GM23338 (cell line): ENCODE measurements at regions not wholly inside any gene's neighbourhood (a gene's known extent, or its start where the extent isn't known, plus 50 kb on each side); places are given as distances from the start of the nearest gene placed in this dataset.

Experiments used
- ATAC-seq: fragments of 200-7000 bp; cut with Tn5 transposase; 3 replicates; pipeline ENCODE4 v1.9.1; 2020
- DNase-seq: peaks from one replicate; pipeline ENCODE4 v3.0.0-alpha.2; 2015; ENCODE audit warnings: low spot score
- H2AFZ ChIP-seq: fragments of 200-600 bp; sonication (generic); 2 replicates; pipeline ENCODE4 v1.8.0; 2016; ENCODE audit warnings: antibody characterized with exemption, mild to moderate bottlenecking, moderate library complexity
- H3F3A ChIP-seq: fragments of 200-600 bp; sonication (generic); replicated peaks from 2 replicates; pipeline ENCODE4 v1.8.0; 2017; ENCODE audit warnings: antibody characterized with exemption, mixed run types, low read depth
- H3K27ac ChIP-seq: fragments of 200-600 bp; sonication (generic); 2 replicates; pipeline ENCODE4 v1.6.1; 2016; ENCODE audit warnings: low read depth
- H3K27me3 ChIP-seq: fragments of 200-600 bp; sonication (generic); 2 replicates; pipeline ENCODE4 v1.8.0; 2016; ENCODE audit warnings: mild to moderate bottlenecking, mixed run types, moderate library complexity; ENCODE audit not compliant: insufficient read depth
- H3K36me3 ChIP-seq: fragments of 200-600 bp; sonication (generic); 2 replicates; pipeline ENCODE4 v1.8.0; 2016; ENCODE audit warnings: mild to moderate bottlenecking; ENCODE audit not compliant: insufficient read depth
- H3K4me1 ChIP-seq: fragments of 200-600 bp; sonication (generic); 2 replicates; pipeline ENCODE4 v1.8.0; 2016; ENCODE audit warnings: mild to moderate bottlenecking, moderate library complexity; ENCODE audit not compliant: insufficient read depth
- H3K4me2 ChIP-seq: fragments of 200-600 bp; sonication (generic); 2 replicates; pipeline ENCODE4 v1.7.1; 2017; ENCODE audit warnings: mixed run types
- H3K4me3 ChIP-seq: fragments of 200-600 bp; sonication (generic); 2 replicates; pipeline ENCODE4 v1.6.1; 2016; ENCODE audit warnings: mixed run types
- H3K79me2 ChIP-seq: fragments of 200-600 bp; sonication (generic); replicated peaks from 2 replicates; pipeline ENCODE4 v1.8.0; 2017; ENCODE audit warnings: mild to moderate bottlenecking; ENCODE audit not compliant: insufficient read depth
- H3K9me2 ChIP-seq: fragments of 200-600 bp; sonication (generic); 2 replicates; pipeline ENCODE4 v1.8.0; 2017; ENCODE audit not compliant: insufficient read depth
- H4K20me1 ChIP-seq: fragments of 200-600 bp; sonication (generic); replicated peaks from 2 replicates; pipeline ENCODE4 v1.8.0; 2017; ENCODE audit warnings: mild to moderate bottlenecking; ENCODE audit not compliant: insufficient read depth
- H3K27ac Mint-ChIP-seq: 2 replicates; pipeline ENCODE4 v1.8.0; 2020; ENCODE audit warnings: inconsistent platforms, mild to moderate bottlenecking, moderate library complexity, mixed read lengths
- H3K27me3 Mint-ChIP-seq: 3 replicates; pipeline ENCODE4 v1.8.0; 2022; ENCODE audit warnings: low read depth, mild to moderate bottlenecking, moderate library complexity, mixed read lengths, inconsistent platforms; ENCODE audit not compliant: insufficient read depth, poor library complexity
- H3K36me3 Mint-ChIP-seq: 3 replicates; pipeline ENCODE4 v1.8.0; 2021; ENCODE audit warnings: low read depth, mild to moderate bottlenecking, inconsistent platforms, moderate library complexity, mixed read lengths
- H3K4me1 Mint-ChIP-seq: 3 replicates; pipeline ENCODE4 v1.8.0; 2020; ENCODE audit warnings: mild to moderate bottlenecking, inconsistent platforms, mixed read lengths
- H3K4me3 Mint-ChIP-seq: 3 replicates; pipeline ENCODE4 v1.8.0; 2021; ENCODE audit warnings: moderate library complexity, mild to moderate bottlenecking, inconsistent platforms, mixed read lengths
- H3K9me3 Mint-ChIP-seq: 3 replicates; pipeline ENCODE4 v1.8.0; 2020; ENCODE audit warnings: moderate library complexity, mild to moderate bottlenecking, inconsistent platforms, mixed read lengths
- CREB1 ChIP-seq: fragments of 250-450 bp; sonication (Bioruptor Pico); IDR thresholded peaks from 2 replicates; pipeline ENCODE4 v1.5.0; 2020; ENCODE audit warnings: low read depth, mild to moderate bottlenecking, moderate library complexity
- ETS1 ChIP-seq: IDR thresholded peaks from 2 replicates; pipeline ENCODE4 v1.6.1; 2016; ENCODE audit warnings: antibody characterized with exemption
- EZH2 ChIP-seq: fragments of 200-600 bp; sonication (generic); IDR thresholded peaks from one replicate; pipeline ENCODE4 v1.8.0; 2017; ENCODE audit warnings: antibody characterized with exemption, mild to moderate bottlenecking, low read depth; ENCODE audit not compliant: unreplicated experiment
- EZH2phosphoT487 ChIP-seq: fragments of 200-600 bp; sonication (generic); IDR thresholded peaks from one replicate; pipeline ENCODE4 v1.8.1; 2018; ENCODE audit warnings: antibody characterized with exemption; ENCODE audit not compliant: unreplicated experiment
- JUNB ChIP-seq: IDR thresholded peaks from one replicate; pipeline ENCODE4 v1.6.1; 2016; ENCODE audit warnings: antibody characterized with exemption; ENCODE audit not compliant: unreplicated experiment
- NANOG ChIP-seq: IDR thresholded peaks from 2 replicates; pipeline ENCODE4 v1.6.1; 2016; ENCODE audit warnings: antibody characterized with exemption, borderline replicate concordance
- STAT1 ChIP-seq: IDR thresholded peaks from one replicate; pipeline ENCODE4 v1.6.1; 2016; ENCODE audit warnings: antibody characterized with exemption; ENCODE audit not compliant: unreplicated experiment
- ZNF331 ChIP-seq: fragments of 250-450 bp; sonication (Bioruptor Pico); IDR thresholded peaks from 2 replicates; pipeline ENCODE4 v1.5.0; 2020; ENCODE audit warnings: low read depth, mild to moderate bottlenecking, moderate library complexity
- TF ChIP-seq, protein P1 (sequence below): fragments of 250-450 bp; sonication (Bioruptor Pico); IDR thresholded peaks from 2 replicates; pipeline ENCODE4 v1.5.0; 2020; ENCODE audit warnings: mild to moderate bottlenecking, moderate library complexity
- TF ChIP-seq, protein P2 (sequence below): IDR thresholded peaks from one replicate; pipeline ENCODE4 v1.6.1; 2018; ENCODE audit warnings: antibody characterized with exemption; ENCODE audit not compliant: unreplicated experiment

GRCh38 chr12:24378548-24379407 lies 429.3 kb upstream of the SOX5 start (continued):
- TF ChIP-seq, protein P1, sequence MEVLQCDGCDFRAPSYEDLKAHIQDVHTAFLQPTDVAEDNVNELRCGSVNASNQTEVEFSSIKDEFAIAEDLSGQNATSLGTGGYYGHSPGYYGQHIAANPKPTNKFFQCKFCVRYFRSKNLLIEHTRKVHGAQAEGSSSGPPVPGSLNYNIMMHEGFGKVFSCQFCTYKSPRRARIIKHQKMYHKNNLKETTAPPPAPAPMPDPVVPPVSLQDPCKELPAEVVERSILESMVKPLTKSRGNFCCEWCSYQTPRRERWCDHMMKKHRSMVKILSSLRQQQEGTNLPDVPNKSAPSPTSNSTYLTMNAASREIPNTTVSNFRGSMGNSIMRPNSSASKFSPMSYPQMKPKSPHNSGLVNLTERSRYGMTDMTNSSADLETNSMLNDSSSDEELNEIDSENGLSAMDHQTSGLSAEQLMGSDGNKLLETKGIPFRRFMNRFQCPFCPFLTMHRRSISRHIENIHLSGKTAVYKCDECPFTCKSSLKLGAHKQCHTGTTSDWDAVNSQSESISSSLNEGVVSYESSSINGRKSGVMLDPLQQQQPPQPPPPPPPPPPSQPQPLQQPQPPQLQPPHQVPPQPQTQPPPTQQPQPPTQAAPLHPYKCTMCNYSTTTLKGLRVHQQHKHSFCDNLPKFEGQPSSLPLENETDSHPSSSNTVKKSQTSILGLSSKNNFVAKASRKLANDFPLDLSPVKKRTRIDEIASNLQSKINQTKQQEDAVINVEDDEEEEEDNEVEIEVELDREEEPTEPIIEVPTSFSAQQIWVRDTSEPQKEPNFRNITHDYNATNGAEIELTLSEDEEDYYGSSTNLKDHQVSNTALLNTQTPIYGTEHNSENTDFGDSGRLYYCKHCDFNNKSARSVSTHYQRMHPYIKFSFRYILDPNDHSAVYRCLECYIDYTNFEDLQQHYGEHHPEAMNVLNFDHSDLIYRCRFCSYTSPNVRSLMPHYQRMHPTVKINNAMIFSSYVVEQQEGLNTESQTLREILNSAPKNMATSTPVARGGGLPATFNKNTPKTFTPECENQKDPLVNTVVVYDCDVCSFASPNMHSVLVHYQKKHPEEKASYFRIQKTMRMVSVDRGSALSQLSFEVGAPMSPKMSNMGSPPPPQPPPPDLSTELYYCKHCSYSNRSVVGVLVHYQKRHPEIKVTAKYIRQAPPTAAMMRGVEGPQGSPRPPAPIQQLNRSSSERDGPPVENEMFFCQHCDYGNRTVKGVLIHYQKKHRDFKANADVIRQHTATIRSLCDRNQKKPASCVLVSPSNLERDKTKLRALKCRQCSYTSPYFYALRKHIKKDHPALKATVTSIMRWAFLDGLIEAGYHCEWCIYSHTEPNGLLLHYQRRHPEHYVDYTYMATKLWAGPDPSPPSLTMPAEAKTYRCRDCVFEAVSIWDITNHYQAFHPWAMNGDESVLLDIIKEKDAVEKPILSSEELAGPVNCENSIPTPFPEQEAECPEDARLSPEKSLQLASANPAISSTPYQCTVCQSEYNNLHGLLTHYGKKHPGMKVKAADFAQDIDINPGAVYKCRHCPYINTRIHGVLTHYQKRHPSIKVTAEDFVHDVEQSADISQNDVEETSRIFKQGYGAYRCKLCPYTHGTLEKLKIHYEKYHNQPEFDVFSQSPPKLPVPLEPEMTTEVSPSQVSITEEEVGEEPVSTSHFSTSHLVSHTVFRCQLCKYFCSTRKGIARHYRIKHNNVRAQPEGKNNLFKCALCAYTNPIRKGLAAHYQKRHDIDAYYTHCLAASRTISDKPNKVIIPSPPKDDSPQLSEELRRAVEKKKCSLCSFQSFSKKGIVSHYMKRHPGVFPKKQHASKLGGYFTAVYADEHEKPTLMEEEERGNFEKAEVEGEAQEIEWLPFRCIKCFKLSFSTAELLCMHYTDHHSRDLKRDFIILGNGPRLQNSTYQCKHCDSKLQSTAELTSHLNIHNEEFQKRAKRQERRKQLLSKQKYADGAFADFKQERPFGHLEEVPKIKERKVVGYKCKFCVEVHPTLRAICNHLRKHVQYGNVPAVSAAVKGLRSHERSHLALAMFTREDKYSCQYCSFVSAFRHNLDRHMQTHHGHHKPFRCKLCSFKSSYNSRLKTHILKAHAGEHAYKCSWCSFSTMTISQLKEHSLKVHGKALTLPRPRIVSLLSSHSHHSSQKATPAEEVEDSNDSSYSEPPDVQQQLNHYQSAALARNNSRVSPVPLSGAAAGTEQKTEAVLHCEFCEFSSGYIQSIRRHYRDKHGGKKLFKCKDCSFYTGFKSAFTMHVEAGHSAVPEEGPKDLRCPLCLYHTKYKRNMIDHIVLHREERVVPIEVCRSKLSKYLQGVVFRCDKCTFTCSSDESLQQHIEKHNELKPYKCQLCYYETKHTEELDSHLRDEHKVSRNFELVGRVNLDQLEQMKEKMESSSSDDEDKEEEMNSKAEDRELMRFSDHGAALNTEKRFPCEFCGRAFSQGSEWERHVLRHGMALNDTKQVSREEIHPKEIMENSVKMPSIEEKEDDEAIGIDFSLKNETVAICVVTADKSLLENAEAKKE (CRISPR knock-in tag), result no peak
- TF ChIP-seq ZNF331 (CRISPR knock-in tag) (no peak), ETS1 (no peak), STAT1 (no peak), JUNB (no peak), EZH2phosphoT487 (no peak), EZH2 (no peak)

DNA sequence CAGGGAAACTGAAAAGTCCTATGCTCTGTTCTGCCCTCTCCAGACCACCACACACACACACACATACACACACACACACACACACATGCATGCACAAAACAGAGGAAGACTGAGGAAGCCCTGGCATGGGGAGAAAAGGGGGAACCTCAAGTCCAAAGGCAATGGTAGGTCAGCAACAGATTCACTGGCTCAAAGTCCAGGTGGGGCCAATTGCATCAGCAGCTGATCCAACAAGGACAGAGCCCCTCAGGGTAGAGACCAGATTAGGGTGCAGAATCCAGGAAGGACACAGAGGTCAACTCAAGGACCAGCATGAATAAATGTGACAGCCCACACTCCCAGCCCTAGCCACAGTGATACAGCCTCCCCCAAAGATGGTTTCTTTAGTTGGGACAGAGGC lies 425.0 kb upstream of the SOX5 start:
- H3K36me3 Mint-ChIP-seq, result no peaks in the 10 kb centered on the region
- Histone ChIP-seq H3K36me3 (no peaks in the 10 kb centered on the region), H3K4me1 (peaks cover 23% of the 10 kb centered on the region), H3F3A (no peaks in the 10 kb centered on the region), H3K27ac (no peak overlapping the region), H3K9me2 (no peaks in the 10 kb centered on the region), H3K79me2 (no peaks in the 10 kb centered on the region), H2AFZ (no peak overlapping the region), H3K27me3 (no peaks in the 10 kb centered on the region), H4K20me1 (no peaks in the 10 kb centered on the region), H3K4me3 (no peak overlapping the region), H3K4me2 (no peak overlapping the region)
- no peak for DNase-seq
- H3K27ac Mint-ChIP-seq, result no peak overlapping the region; the same call in 1 of the 2 replicates
- H3K27me3 Mint-ChIP-seq, result no peaks in the 10 kb centered on the region
- no peak overlapping the region for H3K4me3 Mint-ChIP-seq
- H3K9me3 Mint-ChIP-seq, result no peaks in the 10 kb centered on the region; the same call in 2 of the 3 replicates
- H3K4me1 Mint-ChIP-seq, result peaks cover 19% of the 10 kb centered on the region
- no peak for ATAC-seq
- no peak for TF ChIP-seq CREB1 (CRISPR knock-in tag)
- no peak for TF ChIP-seq EZH2phosphoT487
- no peak for TF ChIP-seq NANOG
- no peak for TF ChIP-seq EZH2
- TF ChIP-seq, protein P2, sequence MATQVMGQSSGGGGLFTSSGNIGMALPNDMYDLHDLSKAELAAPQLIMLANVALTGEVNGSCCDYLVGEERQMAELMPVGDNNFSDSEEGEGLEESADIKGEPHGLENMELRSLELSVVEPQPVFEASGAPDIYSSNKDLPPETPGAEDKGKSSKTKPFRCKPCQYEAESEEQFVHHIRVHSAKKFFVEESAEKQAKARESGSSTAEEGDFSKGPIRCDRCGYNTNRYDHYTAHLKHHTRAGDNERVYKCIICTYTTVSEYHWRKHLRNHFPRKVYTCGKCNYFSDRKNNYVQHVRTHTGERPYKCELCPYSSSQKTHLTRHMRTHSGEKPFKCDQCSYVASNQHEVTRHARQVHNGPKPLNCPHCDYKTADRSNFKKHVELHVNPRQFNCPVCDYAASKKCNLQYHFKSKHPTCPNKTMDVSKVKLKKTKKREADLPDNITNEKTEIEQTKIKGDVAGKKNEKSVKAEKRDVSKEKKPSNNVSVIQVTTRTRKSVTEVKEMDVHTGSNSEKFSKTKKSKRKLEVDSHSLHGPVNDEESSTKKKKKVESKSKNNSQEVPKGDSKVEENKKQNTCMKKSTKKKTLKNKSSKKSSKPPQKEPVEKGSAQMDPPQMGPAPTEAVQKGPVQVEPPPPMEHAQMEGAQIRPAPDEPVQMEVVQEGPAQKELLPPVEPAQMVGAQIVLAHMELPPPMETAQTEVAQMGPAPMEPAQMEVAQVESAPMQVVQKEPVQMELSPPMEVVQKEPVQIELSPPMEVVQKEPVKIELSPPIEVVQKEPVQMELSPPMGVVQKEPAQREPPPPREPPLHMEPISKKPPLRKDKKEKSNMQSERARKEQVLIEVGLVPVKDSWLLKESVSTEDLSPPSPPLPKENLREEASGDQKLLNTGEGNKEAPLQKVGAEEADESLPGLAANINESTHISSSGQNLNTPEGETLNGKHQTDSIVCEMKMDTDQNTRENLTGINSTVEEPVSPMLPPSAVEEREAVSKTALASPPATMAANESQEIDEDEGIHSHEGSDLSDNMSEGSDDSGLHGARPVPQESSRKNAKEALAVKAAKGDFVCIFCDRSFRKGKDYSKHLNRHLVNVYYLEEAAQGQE, result no peak
